Progenitor cell of endocrine pancreas (in vitro differentiated cells): ENCODE measurements at regions not wholly inside any gene's neighbourhood (a gene's known extent, or its start where the extent isn't known, plus 50 kb on each side); places are given as distances from the start of the nearest gene placed in this dataset.
"Not testable (repeated sequence)": the region's sequence is repeated elsewhere in the genome, so short reads cannot be mapped to it uniquely, and the experiment has no call there.

Experiments
- DNase-seq: peaks from one replicate; pipeline ENCODE4 v3.0.0; 2021; ENCODE audit warnings: low spot score; ENCODE audit not compliant: unreplicated experiment
- H3K27ac Mint-ChIP-seq: 2 replicates; pipeline ENCODE4 v1.8.0; 2021; ENCODE audit warnings: mild to moderate bottlenecking, moderate library complexity, mixed read lengths
- H3K27me3 Mint-ChIP-seq: 2 replicates; pipeline ENCODE4 v1.8.0; 2021; ENCODE audit warnings: mixed read lengths
- H3K36me3 Mint-ChIP-seq: 2 replicates; pipeline ENCODE4 v1.8.0; 2022; ENCODE audit warnings: mixed read lengths; ENCODE audit not compliant: insufficient read depth
- H3K4me1 Mint-ChIP-seq: 2 replicates; pipeline ENCODE4 v1.8.0; 2021; ENCODE audit warnings: low read depth, mixed read lengths
- H3K4me3 Mint-ChIP-seq: 2 replicates; pipeline ENCODE4 v1.8.0; 2021; ENCODE audit warnings: low read depth, mild to moderate bottlenecking, moderate library complexity, mixed read lengths
- H3K9me3 Mint-ChIP-seq: 2 replicates; pipeline ENCODE4 v1.8.0; 2021; ENCODE audit warnings: low read depth, mixed read lengths
- CTCF ChIP-seq: fragments of 200-600 bp; sonication (generic); IDR thresholded peaks from one replicate; pipeline ENCODE4 v1.5.0; 2021; ENCODE audit warnings: antibody characterized with exemption, mild to moderate bottlenecking; ENCODE audit not compliant: unreplicated experiment

DNA sequence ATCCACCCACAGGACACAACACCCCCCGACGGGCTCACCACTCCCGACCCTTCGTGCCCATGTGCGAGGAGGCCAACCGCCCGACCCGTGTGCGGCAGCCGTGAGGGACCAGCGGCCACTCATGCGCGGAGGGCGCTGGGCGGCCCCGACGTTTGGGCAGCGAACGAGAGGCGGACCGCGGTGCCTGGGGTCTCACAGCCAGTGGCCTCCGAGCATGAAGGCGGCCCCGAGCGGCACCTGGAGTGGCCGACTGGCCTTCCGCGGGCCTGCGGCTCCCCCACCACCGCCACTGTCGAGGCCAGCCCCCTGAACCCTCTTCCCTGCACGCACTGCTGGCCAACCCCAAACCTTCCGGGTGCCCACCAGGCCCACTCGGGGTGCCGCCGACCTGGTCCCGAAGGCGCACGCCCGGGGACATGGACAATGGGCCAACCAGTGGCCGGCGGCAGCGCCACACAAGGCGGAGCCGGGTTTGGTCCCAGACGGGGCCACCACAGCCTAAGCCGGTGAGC lies 4274.9 kb upstream of the OR11H1 start:
- Mint-ChIP-seq H3K4me1 (no peaks in the 10 kb centered on the region), H3K27ac (no peak overlapping the region), H3K36me3 (no peaks in the 10 kb centered on the region), H3K4me3 (no peak overlapping the region), H3K9me3 (no peaks in the 10 kb centered on the region), H3K27me3 (no peaks in the 10 kb centered on the region)
- no peak for TF ChIP-seq CTCF
- DNase-seq = no peak

DNA sequence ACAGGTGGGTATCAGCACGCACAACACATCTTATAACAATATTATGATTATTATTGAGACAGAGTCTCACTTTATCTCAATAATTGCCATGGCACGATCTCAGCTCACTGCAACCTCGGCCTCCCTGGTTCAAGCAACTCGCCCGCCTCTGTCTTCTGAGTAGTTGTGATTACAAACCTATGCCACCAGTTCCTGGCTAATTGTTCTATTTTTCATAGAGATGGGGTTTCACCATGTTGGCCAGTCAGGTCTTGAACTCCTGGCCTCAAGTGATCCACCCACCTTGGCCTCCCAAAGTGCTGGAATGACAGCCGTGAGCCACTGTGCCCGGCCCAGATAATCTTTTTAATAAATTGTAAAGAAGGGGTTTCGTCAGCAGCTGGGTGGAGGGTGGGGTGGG lies 4257.0 kb upstream of the OR11H1 start:
- H3K4me1 Mint-ChIP-seq, H3K9me3 Mint-ChIP-seq, DNase-seq, H3K27ac Mint-ChIP-seq, H3K36me3 Mint-ChIP-seq, H3K4me3 Mint-ChIP-seq, H3K27me3 Mint-ChIP-seq: not testable (repeated sequence)

DNA sequence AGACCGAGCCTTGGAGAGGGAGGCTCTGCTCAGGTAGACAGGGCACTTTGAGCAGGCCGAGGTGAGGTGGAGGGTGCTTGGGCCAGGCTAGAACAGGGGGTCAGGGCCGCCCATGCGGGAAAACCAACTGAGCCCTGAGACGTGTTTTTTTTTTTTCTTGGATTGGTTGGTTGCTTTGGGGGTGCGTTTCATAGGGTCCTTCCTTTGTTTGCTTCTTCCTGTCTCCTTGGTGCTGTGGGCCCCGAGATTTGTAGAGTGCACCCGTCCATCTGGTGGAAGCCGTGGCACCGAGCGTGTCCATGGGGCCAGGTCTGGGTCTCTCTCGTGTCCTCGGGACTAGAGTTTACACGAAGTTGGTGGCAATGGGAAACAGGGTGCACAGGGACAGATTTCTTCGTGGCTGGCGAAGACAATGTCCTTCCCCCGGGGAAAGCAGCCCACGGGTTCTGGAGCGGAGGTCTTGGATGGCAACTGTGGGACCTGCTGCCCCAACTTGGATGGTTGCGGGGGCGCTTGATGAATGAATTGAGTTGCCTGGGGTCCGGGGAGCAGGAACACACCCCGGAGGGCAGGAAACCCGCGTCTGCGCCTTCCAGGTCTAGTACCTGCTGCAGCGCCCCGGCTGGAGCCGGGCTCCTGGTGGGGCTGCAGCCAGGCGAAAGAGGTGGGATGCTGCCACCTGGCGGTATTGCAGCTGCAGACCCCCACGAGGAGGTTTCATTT lies 4242.7 kb upstream of the OR11H1 start:
- H3K4me1 Mint-ChIP-seq, H3K27ac Mint-ChIP-seq, DNase-seq, H3K4me3 Mint-ChIP-seq, H3K36me3 Mint-ChIP-seq, H3K27me3 Mint-ChIP-seq: not testable (repeated sequence)
- H3K9me3 Mint-ChIP-seq = peaks cover 38% of the 10 kb centered on the region

DNA sequence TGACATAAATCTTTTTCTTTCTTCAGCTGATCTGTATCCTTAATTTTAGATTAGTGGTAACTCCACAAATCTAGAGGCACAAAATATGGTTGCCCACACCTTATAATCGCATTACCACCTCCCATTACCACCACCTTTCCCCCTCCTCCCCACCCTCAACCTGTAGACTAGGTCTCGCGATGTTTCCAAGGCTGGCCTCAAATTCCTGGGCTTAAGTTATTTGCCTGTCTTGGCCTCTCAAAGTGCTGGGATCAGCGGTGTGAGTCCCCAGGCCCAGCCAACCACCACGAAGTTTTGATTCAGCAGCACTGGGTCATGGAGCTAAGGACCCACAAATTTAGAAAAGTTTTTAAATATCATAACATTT lies 4242.2 kb upstream of the OR11H1 start:
- H3K4me3 Mint-ChIP-seq = not testable (repeated sequence)

GRCh38 chr22:11288246-11289220 lies 4239.5 kb upstream of the OR11H1 start:
- not testable (repeated sequence) for H3K27ac Mint-ChIP-seq, H3K27me3 Mint-ChIP-seq, H3K4me3 Mint-ChIP-seq, H3K36me3 Mint-ChIP-seq, DNase-seq, H3K4me1 Mint-ChIP-seq
- H3K9me3 Mint-ChIP-seq = peaks cover 68% of the 10 kb centered on the region

More for the DNA sequence above, 4242.2 kb upstream of the OR11H1 start:
- H3K27ac Mint-ChIP-seq, H3K4me1 Mint-ChIP-seq, H3K27me3 Mint-ChIP-seq, H3K36me3 Mint-ChIP-seq, DNase-seq: not testable (repeated sequence)
- peaks cover 44% of the 10 kb centered on the region for H3K9me3 Mint-ChIP-seq

DNA sequence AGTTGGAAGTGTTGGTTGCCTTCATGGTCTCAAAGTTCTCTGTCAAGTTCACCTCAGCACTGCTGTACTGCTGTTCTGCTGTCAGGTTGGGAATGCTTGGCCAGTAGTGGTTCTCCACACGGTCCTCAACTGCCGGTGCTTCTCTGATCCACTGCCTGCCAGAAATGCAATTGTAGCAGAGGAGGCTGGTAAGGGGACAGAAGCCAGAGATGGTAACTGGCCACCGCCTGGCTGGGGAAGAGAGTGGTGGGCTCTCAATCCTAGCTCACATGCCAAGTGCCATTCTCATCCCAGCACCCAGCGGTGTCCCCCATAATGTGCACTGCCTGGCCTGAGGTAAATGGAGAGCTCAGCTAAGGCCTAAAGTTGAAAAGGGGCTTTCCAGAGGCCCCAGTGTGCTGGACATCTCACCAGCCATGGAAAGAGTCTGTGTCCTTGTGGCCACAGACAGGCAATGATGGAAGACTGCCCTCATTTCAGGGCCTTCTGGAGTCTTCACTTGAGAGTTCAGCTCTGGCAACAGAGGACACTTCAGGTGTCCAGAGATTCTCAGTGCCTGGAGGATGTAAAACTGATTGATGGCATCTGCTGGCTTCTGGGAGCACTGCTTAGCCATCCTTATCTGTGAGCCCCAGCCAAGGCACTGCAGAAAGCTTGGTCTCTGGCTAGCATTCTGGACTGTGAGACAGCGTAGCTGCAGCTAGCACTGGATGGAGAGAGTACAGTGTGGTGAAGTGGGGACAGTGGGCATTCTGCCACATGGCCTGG lies 4229.7 kb upstream of the OR11H1 start:
- H3K4me3 Mint-ChIP-seq, H3K36me3 Mint-ChIP-seq, H3K4me1 Mint-ChIP-seq, H3K27me3 Mint-ChIP-seq, H3K27ac Mint-ChIP-seq, DNase-seq: not testable (repeated sequence)
- H3K9me3 Mint-ChIP-seq = peaks cover 67% of the 10 kb centered on the region

DNA sequence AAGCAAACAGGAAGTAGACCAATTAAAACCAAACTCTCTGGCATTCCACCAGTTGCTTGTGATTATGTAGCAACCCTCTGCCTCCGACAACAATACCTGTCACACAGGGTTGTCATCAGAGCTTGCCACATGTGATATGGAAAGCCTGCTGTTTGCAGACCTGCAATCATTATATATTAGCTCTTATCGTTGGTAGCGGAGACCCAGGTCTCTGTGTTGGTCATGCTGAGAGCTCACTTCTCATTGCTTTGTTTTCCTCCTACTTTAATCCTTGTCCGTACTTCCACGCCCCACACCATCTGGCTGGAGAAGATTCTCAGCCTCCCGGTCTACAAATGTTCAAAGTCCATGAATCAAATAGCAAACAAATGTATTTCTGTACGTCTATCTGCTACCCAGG lies 4225.6 kb upstream of the OR11H1 start:
- not testable (repeated sequence) for H3K27me3 Mint-ChIP-seq, H3K27ac Mint-ChIP-seq, H3K4me1 Mint-ChIP-seq, H3K36me3 Mint-ChIP-seq, H3K4me3 Mint-ChIP-seq, DNase-seq
- H3K9me3 Mint-ChIP-seq = peaks cover 73% of the 10 kb centered on the region

- not testable (repeated sequence) for H3K4me3 Mint-ChIP-seq, H3K27ac Mint-ChIP-seq, H3K27me3 Mint-ChIP-seq, H3K4me1 Mint-ChIP-seq, H3K36me3 Mint-ChIP-seq, DNase-seq
- H3K9me3 Mint-ChIP-seq = peaks cover 75% of the 10 kb centered on the region
Observed at GRCh38 chr22:11302904-11303303, 4225.1 kb upstream of the OR11H1 start.

DNA sequence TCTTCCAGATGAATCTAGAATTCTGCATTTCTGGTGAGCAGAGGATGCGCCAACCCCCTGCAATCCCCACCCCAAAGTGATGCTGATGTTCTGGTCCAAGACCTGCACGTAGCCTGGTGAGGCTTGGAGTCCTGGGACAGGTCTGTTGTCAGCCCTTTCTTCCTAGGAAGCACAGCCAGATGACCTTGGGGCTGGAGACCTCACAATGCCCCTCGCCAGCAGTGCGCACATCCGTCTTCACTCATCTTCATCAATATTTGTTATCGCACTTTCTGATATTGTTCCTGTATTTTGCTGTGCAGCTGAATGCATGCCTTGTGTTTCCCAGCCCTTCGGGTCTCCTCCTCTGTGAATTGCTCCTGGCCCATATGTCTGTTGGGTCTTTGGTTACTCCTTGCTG lies 4222.8 kb upstream of the OR11H1 start:
- H3K27ac Mint-ChIP-seq, H3K36me3 Mint-ChIP-seq, H3K4me1 Mint-ChIP-seq, H3K4me3 Mint-ChIP-seq, DNase-seq, H3K27me3 Mint-ChIP-seq: not testable (repeated sequence)
- H3K9me3 Mint-ChIP-seq = peaks cover 69% of the 10 kb centered on the region

DNA sequence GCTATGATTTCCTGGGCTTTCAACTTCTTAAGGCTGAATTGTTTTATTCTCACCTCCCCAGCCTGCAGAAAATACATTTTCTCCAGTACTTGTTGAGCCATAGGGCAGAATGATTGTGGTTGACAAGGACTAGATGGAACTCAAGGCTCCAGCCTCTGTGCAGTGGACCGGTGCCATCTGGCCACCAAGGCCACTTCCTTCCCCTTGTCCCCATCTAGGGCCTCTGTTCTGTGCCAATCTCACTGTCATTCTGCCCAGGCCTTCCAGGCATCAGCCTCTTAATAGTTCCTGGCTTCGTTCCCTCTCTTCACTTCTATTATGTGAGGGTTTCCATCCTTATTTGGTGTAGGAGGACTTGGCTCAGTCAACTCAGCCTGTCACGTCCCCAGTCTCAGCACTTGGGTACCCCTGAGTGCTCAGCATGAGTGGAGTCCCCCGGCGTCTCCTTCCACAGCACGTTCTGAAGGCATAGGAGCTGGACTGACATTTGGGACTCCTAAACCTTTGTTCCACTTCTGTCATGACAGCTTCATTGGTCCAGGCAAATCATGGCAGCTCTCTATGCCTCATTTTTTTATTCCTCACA lies 4221.0 kb upstream of the OR11H1 start:
- H3K9me3 Mint-ChIP-seq = peaks cover 71% of the 10 kb centered on the region
- not testable (repeated sequence) for H3K27me3 Mint-ChIP-seq, DNase-seq, H3K4me3 Mint-ChIP-seq, H3K4me1 Mint-ChIP-seq, H3K27ac Mint-ChIP-seq, H3K36me3 Mint-ChIP-seq
